Activated T-helper 17 cell treated with anti-CD3 and anti-CD28 coated beads, Interleukin-2, amount 50 U/mL, for 72 hours (primary cell): ENCODE measurements at regions not wholly inside any gene's neighbourhood (a gene's known extent, or its start where the extent isn't known, plus 50 kb on each side); places are given as distances from the start of the nearest gene placed in this dataset.

ENCODE experiments used
- ATAC-seq: fragments of 150-1000 bp; cut with Tn5 transposase; replicated peaks from 2 replicates; pipeline ENCODE4 v1.10.0; 2021; ENCODE audit warnings: mild to moderate bottlenecking, moderate library complexity
- H3K27ac Mint-ChIP-seq: one replicate; pipeline ENCODE4 v1.8.0; 2022; ENCODE audit warnings: mixed read lengths
- H3K27me3 Mint-ChIP-seq: one replicate; pipeline ENCODE4 v1.8.0; 2022; ENCODE audit warnings: mixed read lengths
- H3K36me3 Mint-ChIP-seq: one replicate; pipeline ENCODE4 v1.8.0; 2022; ENCODE audit warnings: low read depth, mild to moderate bottlenecking, mixed read lengths
- H3K4me1 Mint-ChIP-seq: one replicate; pipeline ENCODE4 v1.8.0; 2022; ENCODE audit warnings: mixed read lengths
- H3K4me3 Mint-ChIP-seq: one replicate; pipeline ENCODE4 v1.8.0; 2022; ENCODE audit warnings: mild to moderate bottlenecking, mixed read lengths
- H3K9me3 Mint-ChIP-seq: one replicate; pipeline ENCODE4 v1.8.0; 2022; ENCODE audit warnings: mixed read lengths

DNA sequence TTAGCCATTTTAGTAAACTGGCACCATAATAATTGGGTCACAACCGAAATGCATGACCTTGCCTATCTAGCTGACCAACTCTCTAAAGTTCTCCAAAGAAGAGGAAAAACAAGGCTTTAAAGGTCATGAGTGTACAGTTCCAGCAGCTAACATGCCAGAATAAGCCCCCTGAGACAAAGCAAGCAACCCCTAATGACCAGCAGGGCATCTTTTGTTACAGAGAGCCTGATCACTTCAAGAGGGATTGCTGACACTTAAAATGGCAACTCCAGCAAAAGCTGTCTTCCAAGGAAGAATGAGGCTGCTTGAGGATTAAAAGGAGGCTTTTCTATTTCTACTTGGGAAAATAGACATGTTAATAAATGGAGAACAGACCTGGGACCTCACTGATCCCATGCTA lies 213.6 kb downstream of the CDC14C start:
- H3K36me3 Mint-ChIP-seq: no peaks in the 10 kb centered on the region
- H3K27ac Mint-ChIP-seq: no peak overlapping the region
- H3K27me3 Mint-ChIP-seq: no peaks in the 10 kb centered on the region
- ATAC-seq: no peak
- peaks cover 22% of the 10 kb centered on the region for H3K9me3 Mint-ChIP-seq
- no peak overlapping the region for H3K4me3 Mint-ChIP-seq
- H3K4me1 Mint-ChIP-seq: no peaks in the 10 kb centered on the region

DNA sequence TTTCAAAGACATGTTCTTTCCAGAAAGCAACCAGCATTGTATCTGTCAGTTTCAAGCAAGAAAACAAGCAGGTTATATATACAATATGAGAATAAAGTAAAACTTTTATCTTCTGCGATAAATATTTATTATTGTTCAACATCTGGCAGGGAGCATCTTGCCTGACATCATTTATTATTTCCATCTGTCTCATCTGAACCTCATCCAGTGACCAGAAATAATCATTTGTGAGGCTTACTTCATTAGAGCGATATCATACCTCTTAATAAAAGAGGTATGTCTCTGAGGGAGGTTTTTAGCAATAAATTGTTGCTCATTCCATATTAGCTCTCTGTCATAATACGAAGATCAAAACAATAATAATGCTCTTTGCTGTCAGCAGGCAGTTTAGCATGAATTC lies 226.1 kb downstream of the CDC14C start:
- no peaks in the 10 kb centered on the region for H3K4me1 Mint-ChIP-seq
- H3K36me3 Mint-ChIP-seq: no peaks in the 10 kb centered on the region
- ATAC-seq: no peak
- no peaks in the 10 kb centered on the region for H3K27me3 Mint-ChIP-seq
- H3K27ac Mint-ChIP-seq: no peak overlapping the region
- H3K4me3 Mint-ChIP-seq: no peak overlapping the region
- peaks cover 16% of the 10 kb centered on the region for H3K9me3 Mint-ChIP-seq

DNA sequence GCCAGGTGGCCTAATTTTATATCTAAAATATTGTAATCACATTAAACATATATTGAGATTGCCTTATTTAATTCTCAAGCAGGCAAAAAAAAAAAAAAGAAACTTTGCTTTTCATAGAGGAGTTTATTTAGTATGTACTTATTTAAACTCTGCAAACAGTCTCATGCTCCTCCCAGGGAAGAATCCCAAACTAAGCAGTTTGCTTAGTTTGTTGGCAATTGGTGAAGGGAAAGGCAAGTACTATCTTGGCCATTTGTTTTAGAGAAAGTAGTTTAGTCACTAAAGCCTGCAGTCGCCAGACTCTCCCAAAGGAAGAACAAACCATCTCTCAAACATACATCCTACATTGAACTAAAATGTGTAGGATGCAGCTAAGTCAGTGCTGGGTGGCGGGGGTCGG lies 226.8 kb downstream of the CDC14C start:
- H3K9me3 Mint-ChIP-seq: peaks cover 16% of the 10 kb centered on the region
- no peak for ATAC-seq
- no peak overlapping the region for H3K4me3 Mint-ChIP-seq
- H3K4me1 Mint-ChIP-seq: no peaks in the 10 kb centered on the region
- no peaks in the 10 kb centered on the region for H3K27me3 Mint-ChIP-seq
- no peaks in the 10 kb centered on the region for H3K36me3 Mint-ChIP-seq
- H3K27ac Mint-ChIP-seq: no peak overlapping the region

DNA sequence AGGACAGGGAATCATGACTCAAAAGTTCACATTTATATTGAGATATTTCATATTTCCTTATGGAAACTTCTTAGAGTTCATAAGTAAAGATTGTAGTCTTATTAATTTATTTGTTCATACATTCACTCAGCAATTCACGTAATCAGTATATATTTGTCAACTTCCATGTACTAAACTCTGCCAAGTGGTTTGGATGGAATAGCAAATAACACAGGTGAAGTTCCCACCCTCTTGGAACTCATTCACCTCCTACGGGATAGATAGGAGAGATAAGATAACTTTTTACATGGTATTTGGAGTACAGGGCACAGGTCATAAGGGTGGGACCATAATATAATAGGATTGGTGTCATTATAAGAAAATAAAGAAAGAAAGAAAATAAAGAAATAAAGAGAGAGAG lies 234.0 kb downstream of the CDC14C start:
- Mint-ChIP-seq H3K4me1 (no peaks in the 10 kb centered on the region), H3K4me3 (no peak overlapping the region), H3K36me3 (no peaks in the 10 kb centered on the region), H3K9me3 (peaks cover 4% of the 10 kb centered on the region), H3K27me3 (no peaks in the 10 kb centered on the region), H3K27ac (no peak overlapping the region)
- ATAC-seq: no peak

DNA sequence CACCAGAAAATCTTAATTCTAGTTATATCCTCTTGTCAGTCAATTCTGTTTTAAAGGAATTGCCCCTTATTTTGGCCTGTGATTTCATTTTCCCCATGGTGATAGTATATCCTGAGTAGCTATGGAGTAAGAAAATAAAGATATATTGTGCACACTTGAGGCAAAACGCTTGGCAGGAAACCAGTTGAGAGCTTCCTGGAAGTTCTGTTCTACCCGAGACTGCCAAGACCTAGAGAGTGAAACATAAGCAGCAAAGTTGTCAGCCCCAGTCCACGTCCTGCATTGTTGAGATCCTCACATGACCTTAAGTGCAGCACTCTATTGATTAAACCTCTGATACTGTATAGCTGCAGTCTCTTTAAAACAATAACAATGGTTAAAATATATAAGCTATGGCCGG lies 235.2 kb downstream of the CDC14C start:
- no peak overlapping the region for H3K27ac Mint-ChIP-seq
- H3K36me3 Mint-ChIP-seq: no peaks in the 10 kb centered on the region
- H3K9me3 Mint-ChIP-seq: peaks cover 7% of the 10 kb centered on the region
- H3K4me3 Mint-ChIP-seq: no peak overlapping the region
- no peak for ATAC-seq
- no peaks in the 10 kb centered on the region for H3K27me3 Mint-ChIP-seq
- no peaks in the 10 kb centered on the region for H3K4me1 Mint-ChIP-seq

DNA sequence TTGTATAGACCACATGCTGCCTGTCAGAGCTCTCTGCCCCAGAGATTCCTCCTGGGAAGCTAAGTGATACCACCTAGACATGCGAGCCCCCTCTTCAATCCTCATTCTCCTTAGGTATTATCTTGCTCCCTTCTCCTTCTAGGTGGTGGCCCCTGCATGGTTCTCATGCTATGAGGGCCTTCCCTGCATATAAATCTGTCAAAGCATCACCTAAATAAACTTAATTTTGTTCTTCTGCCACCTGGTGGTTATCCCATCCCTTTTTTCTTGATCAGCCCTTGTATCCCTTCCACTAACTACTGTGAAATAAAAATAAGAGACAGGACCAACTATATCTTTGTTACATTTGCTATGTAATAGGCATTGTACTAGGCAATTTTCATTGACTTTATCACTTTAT lies 242.1 kb downstream of the CDC14C start:
- no peak overlapping the region for H3K27ac Mint-ChIP-seq
- H3K36me3 Mint-ChIP-seq: no peaks in the 10 kb centered on the region
- no peak for ATAC-seq
- peaks cover 7% of the 10 kb centered on the region for H3K9me3 Mint-ChIP-seq
- no peaks in the 10 kb centered on the region for H3K27me3 Mint-ChIP-seq
- H3K4me3 Mint-ChIP-seq: no peak overlapping the region
- no peaks in the 10 kb centered on the region for H3K4me1 Mint-ChIP-seq

DNA sequence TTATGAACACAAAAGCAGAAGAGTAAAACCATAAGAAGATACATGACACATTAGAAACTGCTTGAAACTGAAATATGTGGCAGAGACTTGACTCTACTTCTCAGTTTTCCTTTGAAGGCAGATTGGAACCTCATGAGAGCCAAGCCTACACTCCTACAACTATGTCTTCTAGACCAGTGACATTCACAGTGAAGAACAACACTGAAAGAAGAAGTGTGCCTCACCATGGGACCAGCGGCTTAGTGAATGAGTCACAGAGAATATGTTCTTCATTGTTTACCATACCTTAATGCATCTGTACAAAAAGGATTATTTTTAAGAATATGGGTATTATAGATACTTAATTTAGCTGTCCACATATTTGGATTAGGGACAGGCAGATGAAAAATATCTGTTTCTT lies 248.3 kb downstream of the CDC14C start:
- ATAC-seq: no peak
- Mint-ChIP-seq H3K27me3 (no peaks in the 10 kb centered on the region), H3K27ac (no peak overlapping the region), H3K36me3 (no peaks in the 10 kb centered on the region), H3K4me3 (no peak overlapping the region), H3K4me1 (no peaks in the 10 kb centered on the region), H3K9me3 (peaks cover 14% of the 10 kb centered on the region)

DNA sequence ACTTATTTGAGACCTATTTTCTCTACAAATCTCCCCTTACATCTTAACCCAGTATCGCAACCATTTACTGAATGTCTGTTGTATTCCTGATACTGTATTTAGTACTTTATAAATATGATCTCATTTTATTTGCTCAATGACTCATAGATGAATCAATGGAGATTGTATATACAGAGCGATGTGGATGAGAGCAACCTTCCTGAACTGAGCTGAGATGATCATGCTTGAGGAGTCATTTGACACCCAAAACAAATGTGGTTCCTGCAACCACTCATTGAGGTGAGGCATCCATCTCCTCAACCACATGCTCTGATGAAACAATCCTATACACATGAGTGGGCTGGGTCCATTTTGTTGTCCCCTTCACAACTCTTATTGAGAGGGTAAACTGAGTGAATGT lies 250.0 kb downstream of the CDC14C start:
- ATAC-seq: no peak

DNA sequence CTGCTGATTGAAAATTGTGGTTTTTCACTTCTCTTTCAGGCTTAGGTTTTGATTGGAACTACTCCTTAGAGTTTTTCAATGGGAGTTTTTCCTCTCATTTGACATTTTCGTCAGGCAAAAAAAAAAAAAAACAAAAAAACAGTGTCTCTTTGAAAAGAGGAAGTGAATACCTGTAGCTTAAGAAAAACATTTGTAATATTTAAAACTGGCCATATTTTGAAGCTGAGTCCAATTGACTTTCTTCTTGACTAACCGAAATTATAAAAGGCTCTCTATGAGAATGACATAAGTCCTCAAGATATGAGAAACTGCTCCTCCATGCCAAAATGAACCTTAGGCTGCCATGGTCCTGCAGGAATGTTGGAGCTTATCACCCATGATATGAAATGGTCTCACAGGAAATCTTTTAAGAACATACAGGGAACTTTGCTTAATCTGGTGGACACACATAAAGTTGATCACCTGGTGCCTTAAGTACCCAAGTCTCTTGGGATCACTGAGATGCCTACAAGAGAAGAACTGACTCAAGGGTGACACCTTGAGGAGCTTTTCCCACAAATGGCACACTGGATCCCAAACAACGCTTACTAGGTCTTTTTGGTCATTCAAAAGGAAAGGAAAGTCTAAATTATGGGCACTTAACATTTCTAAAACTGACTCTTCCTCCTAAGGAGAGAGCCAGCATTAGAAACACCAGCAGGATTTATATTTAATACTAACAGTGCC lies 263.4 kb downstream of the CDC14C start:
- Mint-ChIP-seq H3K36me3 (no peaks in the 10 kb centered on the region), H3K27me3 (no peaks in the 10 kb centered on the region), H3K4me3 (no peak overlapping the region), H3K27ac (no peak overlapping the region), H3K9me3 (peaks cover 4% of the 10 kb centered on the region), H3K4me1 (no peaks in the 10 kb centered on the region)
- no peak for ATAC-seq

More for the DNA sequence above, 250.0 kb downstream of the CDC14C start:
- H3K27ac Mint-ChIP-seq: no peak overlapping the region
- H3K4me1 Mint-ChIP-seq: no peaks in the 10 kb centered on the region
- H3K27me3 Mint-ChIP-seq: no peaks in the 10 kb centered on the region
- no peak overlapping the region for H3K4me3 Mint-ChIP-seq
- H3K9me3 Mint-ChIP-seq: peaks cover 19% of the 10 kb centered on the region
- H3K36me3 Mint-ChIP-seq: no peaks in the 10 kb centered on the region

DNA sequence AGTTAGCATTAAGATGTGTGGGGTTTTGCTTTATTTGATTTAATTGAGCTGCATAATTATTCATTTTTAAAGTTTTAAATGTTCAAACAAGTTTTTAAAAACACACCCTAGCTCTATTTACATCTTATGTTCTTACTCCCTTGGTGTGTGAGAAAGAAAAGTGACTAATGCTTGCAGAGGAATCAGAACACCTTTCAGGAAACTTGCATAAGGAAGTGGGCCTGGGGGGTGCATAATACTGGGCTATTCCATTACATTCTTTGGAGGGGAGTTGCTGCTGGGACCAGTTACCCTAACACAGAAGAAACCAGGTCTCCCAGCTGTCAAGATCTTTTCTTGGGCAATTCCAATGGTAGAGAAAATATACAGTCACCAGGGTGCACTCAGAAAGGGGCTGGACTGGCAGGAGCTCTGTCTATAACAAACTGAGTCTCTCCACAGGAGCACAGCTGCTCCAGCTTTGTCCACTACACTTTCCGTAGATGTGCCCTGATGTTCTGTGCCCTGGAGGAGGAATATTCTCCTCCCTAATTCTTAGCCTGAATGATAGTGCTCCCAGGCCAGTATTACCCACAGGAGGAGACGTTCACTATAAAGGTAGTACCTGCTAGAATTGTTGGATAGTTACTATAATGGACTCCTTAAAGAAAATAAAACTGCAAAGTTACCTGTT lies 304.2 kb downstream of the CDC14C start:
- ATAC-seq: no peak
- peaks cover 20% of the 10 kb centered on the region for H3K9me3 Mint-ChIP-seq
- no peaks in the 10 kb centered on the region for H3K27me3 Mint-ChIP-seq
- no peak overlapping the region for H3K4me3 Mint-ChIP-seq
- H3K27ac Mint-ChIP-seq: no peak overlapping the region
- H3K4me1 Mint-ChIP-seq: no peaks in the 10 kb centered on the region
- H3K36me3 Mint-ChIP-seq: no peaks in the 10 kb centered on the region

DNA sequence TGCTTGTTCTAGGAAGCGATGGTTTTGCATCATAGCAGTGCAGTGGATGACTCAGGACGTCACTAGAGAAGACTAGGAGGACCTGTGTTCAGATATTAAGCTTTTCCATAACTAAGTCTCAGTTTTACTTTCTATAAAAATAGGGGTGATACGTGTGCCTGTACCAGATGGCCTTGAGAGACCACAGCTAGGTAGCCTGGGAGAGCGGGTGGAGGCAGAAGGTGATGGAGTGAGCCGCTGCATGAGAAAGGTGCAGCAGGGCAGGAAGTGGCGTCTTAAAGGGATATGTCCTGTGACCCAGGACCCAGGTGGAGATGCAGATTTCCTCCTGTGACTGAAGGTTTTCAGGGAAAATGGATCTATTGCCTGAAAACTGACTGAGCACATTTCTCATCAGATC lies 304.9 kb downstream of the CDC14C start:
- no peaks in the 10 kb centered on the region for H3K4me1 Mint-ChIP-seq
- H3K27me3 Mint-ChIP-seq: no peaks in the 10 kb centered on the region
- no peaks in the 10 kb centered on the region for H3K36me3 Mint-ChIP-seq
- no peak for ATAC-seq
- H3K9me3 Mint-ChIP-seq: peaks cover 18% of the 10 kb centered on the region
- H3K27ac Mint-ChIP-seq: no peak overlapping the region
- H3K4me3 Mint-ChIP-seq: no peak overlapping the region

DNA sequence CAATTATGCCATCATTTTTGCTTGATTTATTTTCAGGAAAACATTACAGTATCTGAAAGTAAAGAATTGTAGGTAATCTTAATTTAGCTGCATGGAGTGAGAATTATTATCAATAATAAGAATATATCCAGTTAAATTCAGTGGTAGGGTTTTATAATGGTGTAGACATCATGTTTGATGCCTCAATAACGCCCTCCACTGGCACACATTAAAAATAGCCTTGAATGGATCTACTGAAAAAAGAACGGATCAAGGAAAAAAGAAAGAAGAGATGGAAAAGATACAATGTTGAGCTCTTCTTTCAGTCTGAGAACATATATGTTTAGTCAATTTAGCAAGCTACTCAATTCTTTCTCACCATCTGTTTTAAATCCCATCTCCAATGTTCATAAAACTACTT lies 319.2 kb downstream of the CDC14C start:
- Mint-ChIP-seq H3K9me3 (peaks cover 26% of the 10 kb centered on the region), H3K27ac (no peak overlapping the region), H3K4me1 (no peaks in the 10 kb centered on the region), H3K4me3 (no peak overlapping the region), H3K36me3 (no peaks in the 10 kb centered on the region), H3K27me3 (no peaks in the 10 kb centered on the region)
- no peak for ATAC-seq

DNA sequence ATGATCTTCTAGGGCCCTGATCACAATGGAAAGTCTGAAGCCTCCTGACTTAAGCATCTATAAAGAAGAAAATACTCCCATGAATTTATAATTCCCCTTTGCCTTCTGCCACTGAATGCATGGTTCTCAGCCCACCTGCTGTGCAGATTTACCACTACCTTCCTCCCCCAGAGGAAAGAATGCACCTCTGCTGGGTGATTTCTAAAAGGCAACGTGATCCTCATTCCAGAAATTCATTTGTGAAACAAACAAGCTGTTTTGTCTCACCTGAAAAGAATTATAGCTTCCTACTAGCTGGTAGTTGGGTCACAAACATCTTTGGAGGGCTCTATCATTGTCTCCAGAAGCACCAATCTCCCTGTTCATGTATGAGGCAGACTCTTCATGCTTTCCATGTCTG lies 320.2 kb downstream of the CDC14C start:
- Mint-ChIP-seq H3K27me3 (no peaks in the 10 kb centered on the region), H3K4me1 (no peaks in the 10 kb centered on the region), H3K9me3 (peaks cover 20% of the 10 kb centered on the region), H3K36me3 (no peaks in the 10 kb centered on the region), H3K4me3 (no peak overlapping the region), H3K27ac (no peak overlapping the region)
- ATAC-seq: no peak

DNA sequence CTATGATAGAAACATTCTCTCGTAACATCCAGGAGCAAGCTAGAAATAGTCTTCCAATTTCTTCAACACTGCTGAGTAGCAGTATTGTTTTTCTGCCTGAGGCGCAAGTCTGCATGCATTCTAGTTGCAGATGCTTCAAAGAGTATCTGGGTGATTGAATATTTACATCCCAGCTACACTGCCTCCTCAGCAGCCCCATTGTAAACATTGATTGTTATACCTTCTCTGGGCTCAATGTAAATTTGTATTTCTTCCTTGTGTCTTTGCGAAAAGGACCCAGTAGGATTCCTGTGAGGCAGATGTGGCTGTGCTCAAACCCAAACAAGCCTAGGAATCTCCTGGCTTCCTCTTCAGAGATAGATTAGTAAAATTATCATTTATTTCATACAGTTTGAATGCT lies 320.7 kb downstream of the CDC14C start:
- H3K27ac Mint-ChIP-seq: no peak overlapping the region
- ATAC-seq: no peak
- H3K36me3 Mint-ChIP-seq: no peaks in the 10 kb centered on the region
- H3K4me3 Mint-ChIP-seq: no peak overlapping the region
- H3K4me1 Mint-ChIP-seq: no peaks in the 10 kb centered on the region
- no peaks in the 10 kb centered on the region for H3K27me3 Mint-ChIP-seq
- peaks cover 17% of the 10 kb centered on the region for H3K9me3 Mint-ChIP-seq

DNA sequence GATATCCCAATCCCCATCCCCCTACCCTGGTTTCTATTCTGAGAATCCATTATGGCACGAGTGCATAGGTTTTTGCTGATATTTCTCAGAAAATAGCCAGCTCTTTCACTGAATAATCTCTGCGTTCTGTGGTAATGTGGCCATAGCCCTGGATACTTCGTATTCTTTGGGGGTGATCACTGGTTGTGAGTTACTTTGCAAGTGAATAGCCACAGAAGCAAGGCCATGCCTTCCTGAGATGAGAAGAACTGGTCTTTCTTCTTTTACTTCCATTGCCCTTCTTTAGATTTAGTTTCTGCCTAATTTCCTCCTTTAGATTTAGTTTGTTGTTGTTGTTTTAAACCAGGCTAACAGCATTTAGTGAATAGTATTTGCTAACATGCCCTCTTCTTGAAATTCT lies 323.4 kb downstream of the CDC14C start:
- no peak for ATAC-seq
- H3K4me3 Mint-ChIP-seq: no peak overlapping the region
- H3K4me1 Mint-ChIP-seq: no peaks in the 10 kb centered on the region
- H3K27ac Mint-ChIP-seq: no peak overlapping the region
- no peaks in the 10 kb centered on the region for H3K36me3 Mint-ChIP-seq
- peaks cover 15% of the 10 kb centered on the region for H3K9me3 Mint-ChIP-seq
- H3K27me3 Mint-ChIP-seq: no peaks in the 10 kb centered on the region
